IMR-90 (cell line): ENCODE measurements at regions not wholly inside any gene's neighbourhood (a gene's known extent, or its start where the extent isn't known, plus 50 kb on each side); places are given as distances from the start of the nearest gene placed in this dataset.

Experiments
- ATAC-seq: fragments of 200-7000 bp; cut with Tn5 transposase; 2 replicates; pipeline ENCODE4 v1.9.1; 2020; ENCODE audit warnings: low read depth, mild to moderate bottlenecking, moderate library complexity
- BruUV-seq: library from RNA; stranded (reverse); fragments of 400-500 nt; replicated peaks from 2 replicates; lab custom pipeline; 2021; lab: Mats Ljungman, UMichigan
- CTCF ChIA-PET: fragments of 300-600 bp; formaldehyde crosslinking; extraction: SDS; loops from one replicate; lab custom pipeline; 2021; ENCODE audit warnings: antibody characterized with exemption; lab: Yijun Ruan, JAX
- POLR2A ChIA-PET: fragments of 300-600 bp; sonication (Branson Sonifier 250); formaldehyde crosslinking; loops from one replicate; lab custom pipeline; 2022; ENCODE audit warnings: antibody characterized with exemption; ENCODE audit not compliant: unreplicated experiment; lab: Charles Lee
- DNase-seq: peaks from one replicate; pipeline ENCODE4 v3.0.0; 2013
- H2AFZ ChIP-seq: replicated peaks from 2 replicates; pipeline ENCODE3; 2013; ENCODE audit warnings: low read length, mild to moderate bottlenecking; ENCODE audit not compliant: poor library complexity
- H2AK5ac ChIP-seq: 2 replicates; pipeline ENCODE4 v1.6.1; 2013; ENCODE audit warnings: low read depth, low read length, inconsistent platforms
- H2AK9ac ChIP-seq: replicated peaks from 2 replicates; pipeline ENCODE3; 2013; ENCODE audit warnings: mild to moderate bottlenecking, low read depth, low read length, moderate library complexity; ENCODE audit not compliant: poor library complexity
- H2BK120ac ChIP-seq: 2 replicates; pipeline ENCODE4 v1.6.1; 2013; ENCODE audit warnings: low read depth, low read length, inconsistent platforms
- H2BK15ac ChIP-seq: 3 replicates; pipeline ENCODE4 v1.6.1; 2013; ENCODE audit warnings: low read depth, low read length, inconsistent platforms
- H2BK20ac ChIP-seq: 2 replicates; pipeline ENCODE4 v1.6.1; 2013; ENCODE audit warnings: low read depth, mild to moderate bottlenecking, inconsistent platforms, low read length, moderate library complexity
- H2BK5ac ChIP-seq: 2 replicates; pipeline ENCODE4 v1.6.1; 2013; ENCODE audit warnings: mild to moderate bottlenecking, low read depth, low read length, inconsistent platforms; ENCODE audit not compliant: poor library complexity, severe bottlenecking
- H3K14ac ChIP-seq: replicated peaks from 2 replicates; pipeline ENCODE4 v1.6.1; 2013; ENCODE audit warnings: low read depth, low read length, inconsistent platforms
- H3K18ac ChIP-seq: 2 replicates; pipeline ENCODE4 v1.6.1; 2013; ENCODE audit warnings: low read depth, low read length, control low read depth
- H3K23ac ChIP-seq: 2 replicates; pipeline ENCODE4 v1.6.1; 2013; ENCODE audit warnings: low read depth, low read length, inconsistent platforms
- H3K27ac ChIP-seq: 2 replicates; pipeline ENCODE4 v1.5.1; 2013; ENCODE audit warnings: mild to moderate bottlenecking, control low read depth, low read length; ENCODE audit not compliant: insufficient read depth
- H3K27me3 ChIP-seq: 2 replicates; pipeline ENCODE4 v1.6.1; 2013; ENCODE audit warnings: low read length; ENCODE audit not compliant: control insufficient read depth, insufficient read depth
- H3K36me3 ChIP-seq: 2 replicates; pipeline ENCODE4 v1.6.1; 2013; ENCODE audit warnings: low read length, mixed read lengths; ENCODE audit not compliant: control insufficient read depth, insufficient read depth
- H3K4ac ChIP-seq: 2 replicates; pipeline ENCODE4 v1.6.1; 2013; ENCODE audit warnings: low read depth, low read length, inconsistent platforms
- H3K4me1 ChIP-seq: 2 replicates; pipeline ENCODE4 v1.6.1; 2013; ENCODE audit warnings: low read length, mixed read lengths; ENCODE audit not compliant: control insufficient read depth, insufficient read depth
- H3K4me2 ChIP-seq: 2 replicates; pipeline ENCODE4 v1.6.1; 2013; ENCODE audit warnings: low read depth, mild to moderate bottlenecking, control low read depth, low read length, moderate library complexity
- H3K4me3 ChIP-seq: 2 replicates; pipeline ENCODE4 v1.5.1; 2013; ENCODE audit warnings: low read depth, mild to moderate bottlenecking, control low read depth, low read length, moderate library complexity; ENCODE audit not compliant: insufficient read depth
- H3K56ac ChIP-seq: 2 replicates; pipeline ENCODE4 v1.6.1; 2013; ENCODE audit warnings: low read length, inconsistent platforms; ENCODE audit not compliant: insufficient read depth; ENCODE audit errors: extremely low read depth
- H3K79me1 ChIP-seq, 2 experiments: 2 replicates each; pipeline ENCODE4 v1.6.1; 2013; ENCODE audit warnings: low read length in 2 of 2, inconsistent platforms in 1 of 2, low read depth in 1 of 2
- H3K9ac ChIP-seq: 2 replicates; pipeline ENCODE4 v1.6.1; 2013; ENCODE audit warnings: low read depth, low read length, control low read depth
- H3K9me1 ChIP-seq: 2 replicates; pipeline ENCODE4 v1.6.1; 2013; ENCODE audit warnings: low read length, inconsistent platforms; ENCODE audit not compliant: insufficient read depth
- H3K9me3 ChIP-seq: 2 replicates; pipeline ENCODE4 v1.6.1; 2013; ENCODE audit warnings: low read length; ENCODE audit not compliant: control insufficient read depth, insufficient read depth
- H4K20me1 ChIP-seq: 2 replicates; pipeline ENCODE4 v1.6.1; 2013; ENCODE audit warnings: low read length, inconsistent platforms; ENCODE audit not compliant: insufficient read depth
- H4K5ac ChIP-seq: 2 replicates; pipeline ENCODE4 v1.6.1; 2013; ENCODE audit warnings: mild to moderate bottlenecking, low read depth, low read length, control low read depth
- H4K8ac ChIP-seq, 2 experiments: 2 replicates each; pipeline ENCODE4 v1.6.1; 2013; ENCODE audit warnings: low read depth in 2 of 2, low read length in 2 of 2, control low read depth in 1 of 2, inconsistent platforms in 1 of 2
- H4K91ac ChIP-seq: 2 replicates; pipeline ENCODE4 v1.6.1; 2013; ENCODE audit warnings: low read depth, low read length, inconsistent platforms; ENCODE audit not compliant: insufficient read depth
- BHLHE40 ChIP-seq: fragments of 150-350 bp; IDR thresholded peaks from 2 replicates; pipeline ENCODE4 v1.6.1; 2016; ENCODE audit warnings: mild to moderate bottlenecking, low read depth, low read length
- WGBS, 2 experiments: methylation state at CpG; one replicate each; pipeline versions ENCODE4 v1.1.5 to v1.1.7; 2013; ENCODE audit warnings: missing lambda C conversion rate in 2 of 2; ENCODE audit not compliant: insufficient read length in 1 of 2; ENCODE audit errors: extremely low coverage in 2 of 2; 5-methylcytosine and 5-hydroxymethylcytosine counted together
- dilution Hi-C: fragments of 300-500 bp; cut with HindIII; formaldehyde crosslinking; loops from one replicate; pipeline ENCODE4 v1.14.3; 2018; ENCODE audit warnings: low sequenced_read_pairs; ENCODE audit not compliant: unreplicated experiment
- in situ Hi-C: fragments of 300-500 bp; cut with MboI; formaldehyde crosslinking; loops from 3 replicates; pipeline ENCODE4 v1.14.3; 2019; ENCODE audit warnings: low sequenced_read_pairs, inconsistent platforms, mixed read lengths
- intact Hi-C: fragments of 100-400 bp; cut with micrococcal nuclease; formaldehyde crosslinking; loops from 2 replicates; pipeline ENCODE4 v1.10.0; 2022

GRCh38 chr7:92932450-92932849 lies 96.1 kb upstream of the CDK6 start:
- TF ChIP-seq BHLHE40 = no peak
- no TSS peak for BruUV-seq
- H2BK5ac ChIP-seq = no peak overlapping the region
- H2AK5ac ChIP-seq = no peak overlapping the region
- no peaks in the 10 kb centered on the region for H3K9me1 ChIP-seq
- no peak overlapping the region for H3K14ac ChIP-seq
- peaks cover 3% of the 10 kb centered on the region for H3K9me3 ChIP-seq
- no peak overlapping the region for H3K9ac ChIP-seq
- WGBS, 2 experiments = no CpG with 5 or more reads among the region's 8 CpGs
- no peaks in the 10 kb centered on the region for H3K36me3 ChIP-seq
- no peak overlapping the region for H3K56ac ChIP-seq
- H4K20me1 ChIP-seq = no peaks in the 10 kb centered on the region
- DNase-seq = no peak
- H2BK15ac ChIP-seq = no peak overlapping the region
- POLR2A ChIA-PET = no interaction called here
- H3K27ac ChIP-seq = no peak overlapping the region
- ATAC-seq = no peak
- dilution Hi-C loops = no loop called here
- H3K4ac ChIP-seq = no peak overlapping the region
- H4K8ac ChIP-seq = no peak overlapping the region
- no peaks in the 10 kb centered on the region for H3K27me3 ChIP-seq
- CTCF ChIA-PET = interaction anchor here (0.6 to 1.4 kb wide), 2 partner anchors 42 to 196 kb away, joined by 3 read pairs; no protein-coding TSS in a partner anchor
- no peaks in the 10 kb centered on the region for H3K4me1 ChIP-seq
- no peak overlapping the region for H2AFZ ChIP-seq
- H3K4me3 ChIP-seq = no peak overlapping the region
- in situ Hi-C loops = no loop called here
- no peaks in the 10 kb centered on the region for H3K79me1 ChIP-seq
- H3K4me2 ChIP-seq = no peak overlapping the region
- H4K5ac ChIP-seq = no peak overlapping the region
- H2BK20ac ChIP-seq = no peak overlapping the region
- no peak overlapping the region for H2AK9ac ChIP-seq
- H4K91ac ChIP-seq = no peak overlapping the region
- no peak overlapping the region for H3K23ac ChIP-seq
- intact Hi-C loops = no loop called here
- no peak overlapping the region for H2BK120ac ChIP-seq
- no peak overlapping the region for H3K18ac ChIP-seq
